OCI-LY1 (cell line): ENCODE measurements at regions not wholly inside any gene's neighbourhood (a gene's known extent, or its start where the extent isn't known, plus 50 kb on each side); places are given as distances from the start of the nearest gene placed in this dataset.

ENCODE experiments used
- EZH2 ChIP-seq: fragments of 200-600 bp; sonication (generic), shearing (Covaris generic); IDR thresholded peaks from 2 replicates; pipeline ENCODE4 v1.8.0; 2017; ENCODE audit warnings: borderline replicate concordance, mixed run types, mild to moderate bottlenecking, antibody characterized with exemption, low read length, moderate library complexity, mixed read lengths
- TF ChIP-seq, protein P1 (sequence below): fragments of 200-600 bp; sonication (generic), shearing (Covaris generic); IDR thresholded peaks from 2 replicates; pipeline ENCODE4 v1.5.1; 2017; ENCODE audit warnings: mild to moderate bottlenecking, antibody characterized with exemption, low read length, moderate library complexity, mixed read lengths

DNA sequence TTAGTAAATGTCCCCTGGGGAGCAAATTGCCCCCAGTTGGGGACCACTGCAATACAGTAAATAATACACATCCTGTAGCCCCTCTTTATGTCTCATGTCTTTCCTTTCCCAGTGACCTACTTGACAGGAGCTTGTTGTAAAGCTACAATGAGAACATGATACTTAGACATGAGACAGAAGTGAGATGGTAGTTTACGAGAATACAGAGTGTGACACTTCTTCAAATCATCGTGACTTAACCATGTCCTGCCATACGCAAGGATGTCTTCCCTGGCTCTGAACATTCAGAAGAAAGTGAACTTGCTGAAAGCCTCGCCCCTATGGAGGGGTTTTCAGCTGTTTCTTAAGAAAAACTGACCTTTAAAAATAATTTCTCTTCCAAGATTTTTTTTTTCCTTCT, 101.0 kb upstream of the SPACA1 start:
- TF ChIP-seq, protein P1, sequence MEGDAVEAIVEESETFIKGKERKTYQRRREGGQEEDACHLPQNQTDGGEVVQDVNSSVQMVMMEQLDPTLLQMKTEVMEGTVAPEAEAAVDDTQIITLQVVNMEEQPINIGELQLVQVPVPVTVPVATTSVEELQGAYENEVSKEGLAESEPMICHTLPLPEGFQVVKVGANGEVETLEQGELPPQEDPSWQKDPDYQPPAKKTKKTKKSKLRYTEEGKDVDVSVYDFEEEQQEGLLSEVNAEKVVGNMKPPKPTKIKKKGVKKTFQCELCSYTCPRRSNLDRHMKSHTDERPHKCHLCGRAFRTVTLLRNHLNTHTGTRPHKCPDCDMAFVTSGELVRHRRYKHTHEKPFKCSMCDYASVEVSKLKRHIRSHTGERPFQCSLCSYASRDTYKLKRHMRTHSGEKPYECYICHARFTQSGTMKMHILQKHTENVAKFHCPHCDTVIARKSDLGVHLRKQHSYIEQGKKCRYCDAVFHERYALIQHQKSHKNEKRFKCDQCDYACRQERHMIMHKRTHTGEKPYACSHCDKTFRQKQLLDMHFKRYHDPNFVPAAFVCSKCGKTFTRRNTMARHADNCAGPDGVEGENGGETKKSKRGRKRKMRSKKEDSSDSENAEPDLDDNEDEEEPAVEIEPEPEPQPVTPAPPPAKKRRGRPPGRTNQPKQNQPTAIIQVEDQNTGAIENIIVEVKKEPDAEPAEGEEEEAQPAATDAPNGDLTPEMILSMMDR = no peak
- TF ChIP-seq EZH2 = no peak
